HTR-8/SVneo (cell line): ENCODE measurements at regions not wholly inside any gene's neighbourhood (a gene's known extent, or its start where the extent isn't known, plus 50 kb on each side); places are given as distances from the start of the nearest gene placed in this dataset.

Source experiments
- DNase-seq: peaks from one replicate; pipeline ENCODE4 v3.0.0; 2011; ENCODE audit warnings: low spot score, mixed read lengths; ENCODE audit not compliant: insufficient read length
- FAIRE-seq: peaks from 2 replicates; lab custom pipeline; 2011; peaks lifted over from hg19 to GRCh38; lab: Jason Lieb, UNC

GRCh38 chr18:28904789-28905364 lies 727.9 kb upstream of the CDH2 start:
- FAIRE-seq = no peak
- DNase-seq = no peak

- FAIRE-seq = no peak
- no peak for DNase-seq
These were observed 726.4 kb upstream of the CDH2 start for GRCh38 chr18:28903306-28903705.

DNA sequence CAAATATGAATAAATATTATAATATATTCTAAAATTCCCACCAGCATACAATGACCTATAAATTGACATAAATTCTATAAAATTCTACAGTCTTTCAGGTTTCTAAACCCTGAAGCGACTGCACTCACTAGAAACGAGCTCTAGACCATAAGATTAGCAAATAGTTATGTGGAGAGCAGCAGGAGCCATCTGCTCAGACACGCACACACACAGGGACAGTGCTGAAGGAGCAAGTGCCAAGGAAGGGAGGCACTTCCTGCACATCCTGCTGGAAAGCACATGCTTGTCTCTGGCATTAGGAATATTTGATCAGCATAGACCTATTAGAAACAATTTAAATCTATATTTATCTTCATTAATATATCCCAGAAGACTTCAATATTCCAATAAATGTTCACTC lies 713.9 kb upstream of the CDH2 start:
- DNase-seq = no peak
- FAIRE-seq = no peak

DNA sequence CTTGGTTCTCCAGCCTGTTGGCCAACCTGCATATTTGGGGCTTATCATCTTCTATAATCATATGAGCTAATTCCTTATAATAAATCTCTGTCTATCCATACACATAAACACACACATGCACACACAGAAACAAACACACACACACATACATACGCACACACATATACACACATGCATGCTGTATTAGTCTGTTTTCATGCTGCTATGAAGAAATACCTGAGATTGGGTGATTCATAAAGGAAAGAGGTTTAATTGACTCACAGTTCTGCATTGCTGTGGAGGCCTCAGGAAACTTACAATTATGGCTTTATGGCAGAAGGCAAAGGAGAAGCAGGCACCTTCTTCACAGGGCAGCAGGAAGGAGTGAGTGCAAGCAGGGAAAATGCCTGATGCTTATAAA lies 707.4 kb upstream of the CDH2 start:
- no peak for FAIRE-seq
- no peak for DNase-seq

DNA sequence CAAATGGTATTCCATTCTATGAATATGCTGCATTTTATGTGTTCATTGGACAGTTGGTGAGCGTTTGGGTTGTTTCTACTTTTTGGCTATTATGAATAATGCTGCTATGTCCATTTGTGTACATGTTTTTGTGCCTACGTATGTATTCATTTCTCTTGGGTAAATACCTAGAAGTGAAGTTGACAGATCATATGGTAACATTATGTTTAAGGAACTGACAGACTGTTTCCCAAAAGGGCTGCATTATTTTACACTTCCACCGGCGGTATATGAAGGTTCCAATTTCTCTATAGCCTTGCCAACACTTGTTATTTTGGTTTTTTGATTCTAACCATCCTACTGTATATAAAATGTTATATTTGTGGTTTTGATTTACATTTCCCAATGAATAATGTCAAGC lies 703.9 kb upstream of the CDH2 start:
- DNase-seq = no peak
- no peak for FAIRE-seq

DNA sequence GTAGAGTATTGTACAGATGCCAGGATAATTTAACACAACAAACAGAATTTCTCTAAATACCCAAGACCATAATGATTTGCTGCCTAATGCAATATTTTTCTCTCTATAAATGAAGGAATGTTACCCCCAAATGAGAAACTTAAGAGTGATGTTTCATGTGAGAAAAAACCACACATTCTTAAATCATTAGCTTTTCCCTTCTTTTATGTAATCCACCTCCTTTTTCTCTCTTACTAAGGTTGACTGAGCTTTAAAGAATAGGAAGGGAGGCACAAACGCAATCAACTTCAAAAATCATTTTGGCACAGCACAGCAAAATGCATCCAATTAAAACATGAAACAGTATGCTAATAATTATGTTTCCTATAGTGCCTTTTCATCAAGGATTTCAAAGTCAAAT lies 698.1 kb upstream of the CDH2 start:
- DNase-seq (no peak), FAIRE-seq (no peak)

- DNase-seq = no peak
- no peak for FAIRE-seq
These were observed 686.5 kb upstream of the CDH2 start for GRCh38 chr18:28863396-28863795.

DNA sequence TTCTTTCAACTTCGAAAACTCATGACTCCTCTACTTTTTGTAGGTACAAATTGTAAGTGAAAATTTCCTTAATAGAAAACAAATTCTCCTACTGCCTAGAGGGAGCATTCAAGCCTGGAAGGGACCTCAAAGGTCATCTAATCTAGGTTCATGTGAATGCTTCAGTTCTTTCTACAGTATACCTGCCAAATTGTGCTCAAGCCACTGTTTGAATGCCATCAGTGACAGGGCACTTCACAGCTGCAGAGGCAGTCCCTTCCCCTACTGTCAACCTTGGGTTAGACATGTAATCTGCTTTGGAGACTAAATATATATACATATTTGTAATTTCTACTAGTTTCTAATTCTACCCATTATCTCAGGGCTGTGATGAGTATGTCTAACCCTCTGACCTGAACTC lies 681.3 kb upstream of the CDH2 start:
- DNase-seq = no peak
- no peak for FAIRE-seq

- DNase-seq = no peak
- no peak for FAIRE-seq
These were observed 679.1 kb upstream of the CDH2 start for GRCh38 chr18:28855989-28856388.

GRCh38 chr18:28855524-28855923 lies 678.6 kb upstream of the CDH2 start:
- DNase-seq (no peak), FAIRE-seq (no peak)

DNA sequence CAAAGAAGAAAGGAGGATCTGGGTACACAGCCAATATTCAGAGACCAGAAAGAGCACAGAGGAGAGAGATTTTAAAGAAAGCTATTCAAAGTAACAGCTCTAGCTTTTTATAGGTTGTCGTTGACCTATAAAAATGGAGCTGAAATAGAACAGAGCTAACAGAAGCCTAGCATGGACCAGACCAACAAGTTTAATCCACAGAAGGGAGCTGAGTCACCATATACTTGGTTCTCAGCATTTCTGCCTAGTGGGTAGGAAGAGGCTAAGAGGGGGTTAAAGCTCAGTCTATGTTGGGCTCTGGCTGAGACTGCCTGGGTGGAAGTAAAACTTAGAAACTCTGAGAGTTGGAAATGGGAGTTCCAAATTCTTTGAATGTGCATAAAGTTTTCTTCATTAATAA lies 678.0 kb upstream of the CDH2 start:
- no peak for FAIRE-seq
- no peak for DNase-seq

DNA sequence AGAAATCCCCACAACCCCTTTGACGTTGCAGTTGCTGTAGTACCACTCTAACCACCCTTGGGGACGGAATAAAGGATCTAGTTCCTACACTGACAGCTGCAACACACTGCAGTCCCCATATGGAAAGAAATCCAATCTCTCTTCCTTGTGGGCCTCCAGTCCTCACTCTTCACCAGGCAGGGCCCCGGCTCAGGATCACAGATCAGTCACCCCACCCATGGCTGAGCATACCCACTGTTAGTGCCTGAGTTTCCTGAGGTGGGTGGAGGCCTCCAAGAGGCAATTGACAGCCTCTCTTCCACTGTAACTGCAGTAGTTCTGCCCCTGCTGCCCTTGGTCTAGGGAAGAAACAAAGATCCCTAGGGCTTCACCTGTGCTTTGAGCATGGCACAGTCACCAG lies 670.0 kb upstream of the CDH2 start:
- no peak for FAIRE-seq
- no peak for DNase-seq

DNA sequence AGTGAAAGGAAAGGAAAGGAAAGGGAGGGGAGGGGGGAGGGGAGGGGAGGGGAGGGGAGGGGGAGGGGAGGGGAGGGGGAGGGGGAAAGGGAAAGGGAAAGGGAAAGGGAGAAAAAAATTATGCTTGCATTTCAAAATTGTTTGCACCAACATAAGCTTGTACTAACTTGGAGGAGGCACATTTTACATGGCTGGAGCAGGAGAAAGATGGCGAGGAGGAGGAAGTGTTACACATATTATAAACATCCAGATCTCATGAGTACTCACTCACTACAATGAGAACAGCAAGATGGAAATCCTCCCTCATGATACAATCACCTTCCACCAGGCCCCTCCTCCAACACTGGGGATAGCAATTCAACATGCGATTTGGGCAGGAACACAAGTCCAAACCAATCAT lies 660.2 kb upstream of the CDH2 start:
- DNase-seq = no peak
- FAIRE-seq = no peak

DNA sequence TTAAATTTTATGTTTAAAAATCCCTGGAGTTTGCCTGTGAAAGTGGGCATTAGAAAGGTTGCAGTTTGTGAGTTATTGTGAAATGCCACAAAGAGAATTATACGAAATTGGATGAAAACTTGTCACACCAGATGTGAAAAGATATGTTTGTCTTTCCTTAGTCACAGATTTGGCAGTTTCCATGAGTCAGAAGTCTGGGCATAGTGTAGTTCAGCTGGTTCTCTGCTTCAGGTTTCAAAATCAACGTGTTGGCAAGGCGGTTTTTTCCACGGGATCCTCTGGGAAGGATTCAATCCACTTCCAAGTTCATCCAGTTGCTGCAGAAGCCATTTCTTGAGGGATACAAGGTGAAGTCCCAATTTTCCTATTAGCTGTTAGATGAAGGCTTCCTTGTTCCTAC lies 658.0 kb upstream of the CDH2 start:
- DNase-seq = no peak
- FAIRE-seq = no peak

GRCh38 chr18:28831908-28832307 lies 655.0 kb upstream of the CDH2 start:
- no peak for DNase-seq
- FAIRE-seq = no peak

- DNase-seq = no peak
- FAIRE-seq = no peak
These were observed 654.5 kb upstream of the CDH2 start for GRCh38 chr18:28831476-28831875.

DNA sequence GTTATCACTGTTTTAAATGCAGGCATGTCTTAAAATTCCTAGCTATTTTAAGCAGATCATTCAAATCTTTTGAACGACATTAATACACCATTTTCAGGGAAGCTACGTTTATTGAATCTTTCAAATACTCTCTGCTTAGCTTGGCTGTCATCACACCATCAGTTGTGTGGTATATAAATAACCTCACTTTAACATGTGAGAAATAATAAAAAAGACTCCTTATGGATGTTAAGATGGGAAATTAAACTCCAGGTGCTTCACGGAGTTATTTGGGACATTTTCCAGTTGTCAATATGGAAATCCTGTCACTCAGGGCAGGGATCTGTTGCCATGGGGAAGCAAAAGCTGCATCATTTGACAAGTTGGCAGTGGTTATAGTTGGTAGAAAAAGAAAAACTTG lies 649.2 kb upstream of the CDH2 start:
- no peak for DNase-seq
- no peak for FAIRE-seq

DNA sequence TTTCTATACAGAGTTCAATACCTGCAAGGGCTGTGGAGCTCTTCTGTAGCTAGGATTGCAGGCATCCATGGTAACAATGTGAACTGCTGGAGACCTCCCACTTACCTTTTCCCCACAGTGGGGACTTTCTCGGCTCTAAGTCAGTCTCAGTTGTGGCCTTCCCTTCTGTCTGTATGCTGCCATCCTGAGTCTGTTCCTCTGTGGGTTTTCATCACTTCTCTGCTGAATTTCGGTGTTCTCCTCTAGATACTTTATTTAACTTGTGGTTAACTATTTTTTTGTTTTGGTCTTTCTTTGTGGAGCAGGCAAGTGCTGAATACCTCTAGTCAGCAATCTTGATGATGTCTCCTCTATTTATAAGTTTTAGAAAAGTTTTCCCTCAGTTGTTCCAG lies 647.2 kb upstream of the CDH2 start:
- FAIRE-seq = no peak
- no peak for DNase-seq

- DNase-seq (no peak), FAIRE-seq (no peak)
These were observed 646.7 kb upstream of the CDH2 start for GRCh38 chr18:28823506-28824182.

- FAIRE-seq (no peak), DNase-seq (no peak)
These were observed 643.4 kb upstream of the CDH2 start for GRCh38 chr18:28820353-28820752.

DNA sequence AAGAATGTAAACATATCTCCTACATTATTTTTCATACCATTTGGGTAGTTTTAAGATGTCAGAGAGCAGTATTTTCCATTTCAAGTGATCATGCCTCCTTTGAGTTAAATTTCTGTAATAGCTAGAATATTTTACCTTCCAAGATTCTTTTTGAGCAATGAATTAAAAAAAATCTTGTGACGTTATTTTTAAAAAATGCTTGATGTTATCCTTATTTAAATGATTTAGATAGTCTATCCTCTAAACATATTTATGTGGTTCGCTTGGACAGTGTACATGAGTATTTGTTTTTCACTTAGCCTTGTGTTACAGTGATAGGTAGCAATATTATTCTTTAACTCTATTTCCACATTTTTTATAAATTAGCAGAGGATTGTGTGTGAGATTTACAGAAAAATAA lies 639.2 kb upstream of the CDH2 start:
- no peak for FAIRE-seq
- no peak for DNase-seq

DNA sequence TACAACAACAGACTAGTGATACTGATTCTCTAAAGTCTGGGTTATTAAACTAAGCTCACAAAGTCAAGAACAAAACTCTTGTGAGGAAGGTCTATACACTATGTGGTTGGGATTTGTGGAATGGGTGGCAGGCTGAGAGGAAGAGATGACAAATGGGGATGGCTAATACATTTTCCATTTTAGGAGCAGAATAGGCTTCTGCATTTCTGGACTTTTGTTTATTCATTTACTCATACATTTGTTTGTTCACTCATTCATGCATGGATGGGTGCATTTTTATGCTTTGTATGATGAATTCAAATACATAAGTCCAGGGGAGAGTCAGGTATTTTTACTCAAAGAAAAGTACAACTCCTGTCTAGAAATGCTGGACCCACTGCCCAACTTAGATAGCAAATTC lies 637.4 kb upstream of the CDH2 start:
- FAIRE-seq = no peak

More for the DNA sequence above, 637.4 kb upstream of the CDH2 start:
- no peak for DNase-seq
